ENCODE measurements at regions not wholly inside any gene's neighbourhood (a gene's known extent, or its start where the extent isn't known, plus 50 kb on each side); places are given as distances from the start of the nearest gene placed in this dataset.

DNA sequence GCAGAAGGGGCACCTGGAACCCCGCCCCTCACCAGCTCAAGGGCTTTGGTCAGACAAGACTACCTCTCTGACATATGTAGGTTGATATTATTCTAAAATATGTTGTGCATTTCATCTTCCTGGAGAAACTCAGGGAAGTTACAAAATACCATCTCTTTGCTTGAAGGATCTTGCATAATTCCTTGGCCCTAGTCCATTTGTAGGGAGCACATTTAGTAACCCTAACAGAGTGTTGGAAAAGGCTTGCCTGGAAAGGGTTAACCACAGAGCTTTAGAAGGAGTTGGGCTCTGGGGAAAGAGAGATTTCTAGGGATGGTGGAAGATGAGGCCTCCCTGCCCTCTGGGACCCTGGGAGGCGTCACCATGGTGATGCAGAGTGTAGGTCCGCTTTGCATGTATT lies 143.0 kb upstream of the SLC1A4 start:
- no peak overlapping the region; a peak in 1 of 7 replicates for H3K27ac Mint-ChIP-seq
- TF ChIP-seq, protein P1, sequence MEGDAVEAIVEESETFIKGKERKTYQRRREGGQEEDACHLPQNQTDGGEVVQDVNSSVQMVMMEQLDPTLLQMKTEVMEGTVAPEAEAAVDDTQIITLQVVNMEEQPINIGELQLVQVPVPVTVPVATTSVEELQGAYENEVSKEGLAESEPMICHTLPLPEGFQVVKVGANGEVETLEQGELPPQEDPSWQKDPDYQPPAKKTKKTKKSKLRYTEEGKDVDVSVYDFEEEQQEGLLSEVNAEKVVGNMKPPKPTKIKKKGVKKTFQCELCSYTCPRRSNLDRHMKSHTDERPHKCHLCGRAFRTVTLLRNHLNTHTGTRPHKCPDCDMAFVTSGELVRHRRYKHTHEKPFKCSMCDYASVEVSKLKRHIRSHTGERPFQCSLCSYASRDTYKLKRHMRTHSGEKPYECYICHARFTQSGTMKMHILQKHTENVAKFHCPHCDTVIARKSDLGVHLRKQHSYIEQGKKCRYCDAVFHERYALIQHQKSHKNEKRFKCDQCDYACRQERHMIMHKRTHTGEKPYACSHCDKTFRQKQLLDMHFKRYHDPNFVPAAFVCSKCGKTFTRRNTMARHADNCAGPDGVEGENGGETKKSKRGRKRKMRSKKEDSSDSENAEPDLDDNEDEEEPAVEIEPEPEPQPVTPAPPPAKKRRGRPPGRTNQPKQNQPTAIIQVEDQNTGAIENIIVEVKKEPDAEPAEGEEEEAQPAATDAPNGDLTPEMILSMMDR (conservative IDR thresholded peaks at IDR 0.05): no peak
- WGBS (ENCODE audit: extremely low coverage, insufficient read length, low lambda C conversion rate): no CpG with 5 or more reads among the region's 3 CpGs

More for the DNA sequence above, 143.0 kb upstream of the SLC1A4 start:
- Histone ChIP-seq H2AK5ac (ENCODE audit: insufficient read length, low read length) (no peak overlapping the region), H4K8ac (replicated peaks; ENCODE audit: insufficient read length, low read depth, low read length) (no peak overlapping the region), H3K56ac (ENCODE audit: insufficient read length, low read depth, low read length) (no peak overlapping the region), H4K5ac (ENCODE audit: insufficient read length, low read depth, low read length) (no peak overlapping the region), H4K91ac (ENCODE audit: insufficient read length, low read depth, low read length) (no peak overlapping the region), H3K27ac (ENCODE audit: insufficient read length, low read depth, low read length) (no peak overlapping the region), H3K79me2 (ENCODE audit: insufficient read depth, low read length) (no peaks in the 10 kb centered on the region), H3K9me3 (ENCODE audit: control insufficient read depth, low read depth, low read length) (no peaks in the 10 kb centered on the region), H3K4ac (ENCODE audit: low read depth, low read length) (no peak overlapping the region), H3K18ac (ENCODE audit: insufficient read length, low read depth, low read length) (no peak overlapping the region), H3K23ac (ENCODE audit: insufficient read length, low read depth, low read length) (no peak overlapping the region), H3K4me1 (ENCODE audit: insufficient read depth, low read length) (no peaks in the 10 kb centered on the region), H2AFZ (ENCODE audit: low read length) (no peak overlapping the region), H2BK12ac (ENCODE audit: insufficient read length, low read depth, low read length) (no peak overlapping the region), H3K4me2 (ENCODE audit: insufficient read depth, insufficient read length, low read length) (no peak overlapping the region), H3K14ac (ENCODE audit: insufficient read depth, low read length) (no peak overlapping the region), H3K27me3 (ENCODE audit: insufficient read depth, low read length) (no peaks in the 10 kb centered on the region), H3K23me2 (ENCODE audit: insufficient read length, low read depth, low read length, poor library complexity, severe bottlenecking) (no peaks in the 10 kb centered on the region), H4K20me1 (ENCODE audit: control insufficient read depth, insufficient read depth, insufficient read length) (no peaks in the 10 kb centered on the region), H2BK120ac (ENCODE audit: low read depth, low read length, poor library complexity, severe bottlenecking) (no peak overlapping the region), H2BK20ac (ENCODE audit: low read depth, low read length, poor library complexity, severe bottlenecking) (no peak overlapping the region), H3K79me1 (ENCODE audit: insufficient read depth, low read depth, low read length, poor library complexity, severe bottlenecking) (no peaks in the 10 kb centered on the region), H2BK5ac (ENCODE audit: insufficient read length, low read length) (no peak overlapping the region), H3K9ac (ENCODE audit: extremely low read depth, insufficient read length, low read length) (no peak overlapping the region), H3T11ph (ENCODE audit: low read length) (no peak overlapping the region), H2BK15ac (ENCODE audit: low read depth, low read length) (no peak overlapping the region)
- H3K4me3 Mint-ChIP-seq: no peak overlapping the region
- H3K4me1 Mint-ChIP-seq: peaks cover 28 to 31% of the 10 kb centered on the region in 2 experiments
- no peak for DNase-seq
- H3K9me3 Mint-ChIP-seq: peaks cover 0 to 2% of the 10 kb centered on the region in 2 experiments; a peak in 1 of 5 replicates
- H3K27me3 Mint-ChIP-seq (ENCODE audit: low read depth): peaks cover 4% of the 10 kb centered on the region
- H3K36me3 Mint-ChIP-seq (ENCODE audit: insufficient read depth in 1 of 3, low read depth in 3 of 3): no peaks in the 10 kb centered on the region

All from H9 (cell line).